Adipose tissue (tissue), 3 donors: ENCODE measurements at regions not wholly inside any gene's neighbourhood (a gene's known extent, or its start where the extent isn't known, plus 50 kb on each side); places are given as distances from the start of the nearest gene placed in this dataset.

Source experiments
- H3K27ac ChIP-seq: one replicate; pipeline ENCODE4 v1.5.1; 2013; ENCODE audit warnings: low read depth, low read length
- WGBS, 3 donors: extraction: QIAGEN DNeasy Blood & Tissue Kit; methylation state at CpG; one replicate each; pipeline ENCODE4 v1.1.7; 2013; 5-methylcytosine and 5-hydroxymethylcytosine counted together
- donor health status: healthy with polysubstance abuse.
- donor health status: Bipolar disorder and iron deficiency.
- donor health status: healthy.

DNA sequence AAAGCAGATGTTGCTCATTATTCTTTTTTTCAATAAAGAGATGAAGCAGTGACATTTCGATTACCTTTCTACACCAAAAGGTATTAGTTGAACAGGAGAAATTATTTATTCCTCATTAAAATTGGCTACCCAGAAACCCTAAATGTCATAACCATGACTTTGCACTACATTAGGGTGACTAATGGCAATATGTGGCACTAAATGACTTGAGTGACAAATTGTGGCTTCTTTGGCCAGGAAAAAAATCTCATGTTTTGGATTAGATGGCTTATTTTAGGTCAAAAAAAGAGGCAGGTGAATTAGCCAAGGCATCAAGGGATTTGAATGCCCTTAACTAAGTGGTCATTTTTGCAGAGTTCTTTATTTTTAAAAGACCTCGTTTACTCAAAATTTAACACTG is 353.9 kb downstream of the NDFIP2 start:
- H3K27ac ChIP-seq = no peak overlapping the region
- WGBS, 3 donors = 49 to 52% (median 51%) methylated on average over 2 of the region's 2 CpGs

GRCh38 chr13:79833991-79834390 is 353.0 kb downstream of the NDFIP2 start:
- H3K27ac ChIP-seq = no peak overlapping the region

DNA sequence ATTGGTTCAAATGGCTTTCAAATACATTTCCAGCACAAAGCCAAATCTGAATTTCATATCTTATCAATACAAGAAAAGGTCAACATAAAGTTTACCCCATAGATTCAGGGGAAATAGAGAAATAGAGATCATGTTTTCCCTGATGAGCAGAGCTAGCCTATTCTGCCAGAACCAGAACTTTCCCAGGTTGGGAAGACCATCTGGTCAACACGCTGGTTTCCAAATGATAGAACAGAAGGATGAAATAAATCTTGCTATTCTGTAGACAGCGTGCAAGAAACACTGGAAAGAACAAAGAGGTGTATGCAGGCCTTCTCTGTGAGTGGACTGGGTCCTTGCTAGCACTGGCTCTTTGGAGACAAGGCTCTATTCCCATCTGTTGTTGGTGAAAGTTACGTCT is 350.6 kb downstream of the NDFIP2 start:
- WGBS, 3 donors = 77 to 98% (median 79%) methylated on average over 3 of the region's 3 CpGs

More at GRCh38 chr13:79833991-79834390, 353.0 kb downstream of the NDFIP2 start:
- 44 to 49% (median 47%) methylated on average over 1 of the region's 1 CpG for WGBS, 3 donors

GRCh38 chr13:79830945-79831344 is 350.0 kb downstream of the NDFIP2 start:
- no peak overlapping the region for H3K27ac ChIP-seq
- 85 to 91% (median 90%) methylated on average over 3 of the region's 3 CpGs for WGBS, 3 donors

More for the DNA sequence above, 350.6 kb downstream of the NDFIP2 start:
- H3K27ac ChIP-seq = no peak overlapping the region

- H3K27ac ChIP-seq = no peak overlapping the region
- WGBS, 3 donors = 82 to 97% (median 84%) methylated on average over 2 of the region's 2 CpGs
These were observed 349.5 kb downstream of the NDFIP2 start for GRCh38 chr13:79830426-79830825.

- no peak overlapping the region for H3K27ac ChIP-seq
- WGBS, 3 donors = 60 to 89% (median 79%) methylated on average over 2 of the region's 2 CpGs
These were observed 348.9 kb downstream of the NDFIP2 start for GRCh38 chr13:79829880-79830279.

- no peak overlapping the region for H3K27ac ChIP-seq
These were observed 345.0 kb downstream of the NDFIP2 start for GRCh38 chr13:79825959-79826358.

GRCh38 chr13:79815041-79815440 is 334.1 kb downstream of the NDFIP2 start:
- WGBS, 3 donors = 91 to 97% (median 95%) methylated on average over 1 of the region's 1 CpG
- H3K27ac ChIP-seq = no peak overlapping the region

DNA sequence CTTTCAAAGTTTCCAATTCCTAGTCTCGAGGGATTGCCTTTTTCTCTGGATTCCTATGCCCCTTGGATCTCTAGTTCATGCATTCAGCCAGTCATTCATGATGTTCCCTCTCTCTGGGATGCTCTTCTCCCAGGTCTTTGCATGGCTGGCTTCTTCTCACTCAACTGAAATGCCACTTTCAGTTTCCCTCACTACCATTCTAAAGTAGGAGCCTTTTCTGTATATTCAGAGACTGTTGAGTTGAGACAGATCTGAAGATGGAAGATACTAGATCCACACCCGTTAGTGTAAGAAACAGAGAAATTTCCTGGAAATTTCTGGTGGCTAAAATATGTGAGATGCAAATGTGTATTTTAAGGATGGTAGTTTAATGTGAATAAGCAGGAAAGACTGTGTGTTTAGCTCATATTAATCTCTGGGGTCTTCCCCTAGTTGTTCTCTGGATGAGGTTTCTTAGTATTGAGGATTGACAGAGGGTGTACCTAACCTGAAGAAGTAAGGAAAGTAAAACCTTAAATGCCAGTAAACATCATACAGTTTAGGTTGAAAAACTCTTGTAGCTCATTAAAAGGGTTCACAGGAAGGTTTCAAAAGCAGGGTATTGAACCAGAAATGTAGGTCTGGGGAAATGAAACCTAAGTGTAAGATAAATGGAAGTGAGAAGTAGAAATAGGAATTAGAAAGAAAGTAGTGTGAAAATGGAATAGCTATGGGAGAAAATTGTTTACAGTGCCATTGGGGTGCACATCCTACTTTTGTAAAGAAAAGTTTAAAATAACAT is 331.3 kb downstream of the NDFIP2 start:
- WGBS, 3 donors = 83 to 86% (median 84%) methylated on average over 2 of the region's 2 CpGs
- H3K27ac ChIP-seq = no peak overlapping the region

GRCh38 chr13:79811170-79811569 is 330.2 kb downstream of the NDFIP2 start:
- 33 to 37% (median 35%) methylated on average over 2 of the region's 2 CpGs for WGBS, 3 donors
- no peak overlapping the region for H3K27ac ChIP-seq

- no peak overlapping the region for H3K27ac ChIP-seq
- 30 to 48% (median 43%) methylated on average over 4 of the region's 4 CpGs for WGBS, 3 donors
These were observed 329.7 kb downstream of the NDFIP2 start for GRCh38 chr13:79810669-79811068.

DNA sequence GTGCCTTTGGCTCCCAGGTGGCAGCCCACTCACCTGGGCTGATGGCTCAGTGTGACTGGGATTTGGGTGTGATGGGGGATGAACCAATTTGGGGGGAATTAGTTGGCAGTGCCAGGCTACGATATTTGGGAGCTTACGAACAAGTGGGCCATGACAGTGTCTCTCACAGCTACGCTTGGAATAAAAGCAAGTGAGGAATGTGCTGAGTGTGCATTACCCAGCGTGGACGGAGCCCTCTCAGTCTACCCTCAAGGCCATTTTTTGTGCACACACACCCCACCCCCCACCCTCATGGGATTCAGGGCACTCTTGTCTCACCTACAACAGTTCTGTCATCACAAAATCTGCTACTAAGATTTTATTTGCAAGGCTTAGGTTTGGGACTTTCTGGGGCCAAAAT is 329.1 kb downstream of the NDFIP2 start:
- H3K27ac ChIP-seq = no peak overlapping the region
- 86 to 94% (median 92%) methylated on average over 5 of the region's 5 CpGs for WGBS, 3 donors

GRCh38 chr13:79808475-79808874 is 327.5 kb downstream of the NDFIP2 start:
- no peak overlapping the region for H3K27ac ChIP-seq
- 87 to 92% (median 89%) methylated on average over 3 of the region's 3 CpGs for WGBS, 3 donors

DNA sequence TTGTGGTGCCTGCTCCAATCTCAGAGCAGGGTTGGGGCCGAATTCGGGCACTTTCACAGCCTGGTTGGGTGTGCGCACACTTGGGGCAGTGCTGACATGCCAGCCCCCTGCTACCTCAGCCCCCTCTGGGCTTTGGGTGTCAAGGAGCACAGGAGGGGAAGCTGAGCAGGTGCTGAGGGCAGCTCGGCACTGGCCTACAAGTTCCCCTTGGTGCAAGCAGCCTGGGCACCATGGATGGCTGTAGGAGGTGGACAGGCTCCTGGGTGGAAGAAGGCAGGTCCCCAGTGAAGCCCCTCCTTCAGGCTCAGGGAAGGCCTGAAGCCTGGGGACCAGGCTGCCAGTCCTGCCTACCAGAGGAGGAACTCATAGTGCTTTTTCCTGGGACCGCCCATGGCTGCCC is 326.6 kb downstream of the NDFIP2 start:
- H3K27ac ChIP-seq = no peak overlapping the region
- 74 to 77% (median 77%) methylated on average over 5 of the region's 5 CpGs for WGBS, 3 donors

DNA sequence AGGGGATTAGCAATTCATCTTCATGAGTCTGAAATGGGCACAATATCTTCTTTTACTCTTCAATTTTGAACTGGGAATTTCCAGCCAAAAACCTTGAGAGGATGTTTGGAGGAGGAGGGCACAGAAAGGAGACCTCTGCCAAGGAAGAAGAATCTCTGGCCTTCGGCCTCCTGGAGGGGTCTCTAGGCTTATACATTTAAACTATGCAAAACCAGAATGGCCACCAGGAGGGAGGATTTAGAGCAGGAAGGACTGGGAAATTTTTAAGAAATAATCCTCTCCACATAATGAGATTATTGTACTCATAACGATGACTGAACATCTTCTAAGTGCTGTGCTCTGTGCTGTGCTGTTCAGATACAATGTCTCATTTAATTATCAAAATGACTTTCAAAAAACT is 325.9 kb downstream of the NDFIP2 start:
- 90 to 95% (median 93%) methylated on average over 2 of the region's 2 CpGs for WGBS, 3 donors
- no peak overlapping the region for H3K27ac ChIP-seq

- 62 to 78% (median 76%) methylated on average over 1 of the region's 1 CpG for WGBS, 3 donors
- H3K27ac ChIP-seq = no peak overlapping the region
These were observed 324.4 kb downstream of the NDFIP2 start for GRCh38 chr13:79805317-79805716.

DNA sequence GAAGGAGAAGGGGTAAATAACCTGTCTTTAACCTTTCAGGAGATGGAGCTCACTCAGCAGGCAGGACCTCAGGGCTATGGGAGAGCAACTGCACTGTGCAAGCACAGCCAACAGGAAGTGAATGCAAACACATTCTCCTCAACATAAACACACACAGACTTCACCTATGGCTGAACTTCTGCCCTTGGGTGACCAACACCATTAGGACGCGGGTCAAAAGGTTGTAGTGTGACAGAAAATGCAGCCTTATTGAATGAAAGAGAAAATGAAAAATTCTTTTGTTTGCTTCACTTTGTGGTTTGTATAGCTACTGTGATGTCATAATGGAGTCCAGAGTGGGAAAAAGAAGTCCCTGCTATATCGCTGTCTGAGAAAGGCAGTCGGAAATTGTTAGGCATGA is 323.0 kb downstream of the NDFIP2 start:
- 79 to 81% (median 81%) methylated on average over 4 of the region's 4 CpGs for WGBS, 3 donors
- no peak overlapping the region for H3K27ac ChIP-seq

DNA sequence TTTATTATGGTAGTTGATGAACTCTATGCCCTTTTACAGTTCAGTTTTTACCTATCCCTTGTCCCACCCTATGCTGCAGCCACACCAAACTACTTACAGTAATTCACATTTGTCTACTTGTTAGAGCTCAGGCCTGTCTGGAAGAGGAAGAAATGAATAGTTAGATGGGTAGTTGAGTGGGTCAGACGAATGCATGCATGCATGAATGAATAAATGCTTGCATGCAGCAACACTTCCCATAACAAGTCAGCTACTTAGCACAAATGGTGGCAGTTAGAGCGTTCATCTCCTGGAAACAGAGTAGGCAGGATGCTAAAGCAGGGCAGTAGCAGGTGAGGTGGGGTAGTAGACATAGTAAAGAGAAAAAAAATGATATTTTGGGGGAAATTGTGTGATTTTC is 322.3 kb downstream of the NDFIP2 start:
- H3K27ac ChIP-seq = no peak overlapping the region
- WGBS, 3 donors = 83 to 92% (median 90%) methylated on average over 2 of the region's 2 CpGs

- WGBS, 3 donors = 29 to 80% (median 51%) methylated on average over 2 of the region's 2 CpGs
- H3K27ac ChIP-seq = no peak overlapping the region
These were observed 321.6 kb downstream of the NDFIP2 start for GRCh38 chr13:79802389-79803085.
